ENCODE measurements at regions not wholly inside any gene's neighbourhood (a gene's known extent, or its start where the extent isn't known, plus 50 kb on each side); places are given as distances from the start of the nearest gene placed in this dataset.

DNA sequence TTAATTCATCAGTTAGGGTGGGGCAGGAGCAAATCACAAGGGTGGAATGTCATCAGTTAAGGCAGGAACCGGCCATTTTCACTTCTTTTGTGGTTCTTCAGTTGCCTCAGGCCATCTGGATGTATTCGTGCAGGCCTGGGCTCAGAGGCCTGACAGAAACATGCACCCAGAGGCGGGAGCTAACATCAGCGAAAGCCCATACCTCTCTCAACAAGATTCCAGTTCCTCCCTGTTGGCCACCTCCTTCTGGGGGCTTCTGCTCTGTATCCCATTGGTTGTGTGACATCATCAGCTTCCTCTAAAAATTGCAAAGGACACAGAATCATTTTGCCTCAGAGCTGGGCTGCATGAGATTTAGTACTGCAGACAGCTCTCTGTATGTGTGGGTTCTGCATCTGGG lies 134.3 kb downstream of the ZNF664 start:
- H3K9me3 ChIP-seq: no peaks in the 10 kb centered on the region
- no peak for DNase-seq
- no peaks in the 10 kb centered on the region for H3K27me3 ChIP-seq (ENCODE audit: low read depth)
- intact Hi-C loops (cut with DNase I): no loop called here
- no peak overlapping the region for H3K27ac ChIP-seq
- H3K36me3 ChIP-seq: no peaks in the 10 kb centered on the region
- TF ChIP-seq, protein P1, sequence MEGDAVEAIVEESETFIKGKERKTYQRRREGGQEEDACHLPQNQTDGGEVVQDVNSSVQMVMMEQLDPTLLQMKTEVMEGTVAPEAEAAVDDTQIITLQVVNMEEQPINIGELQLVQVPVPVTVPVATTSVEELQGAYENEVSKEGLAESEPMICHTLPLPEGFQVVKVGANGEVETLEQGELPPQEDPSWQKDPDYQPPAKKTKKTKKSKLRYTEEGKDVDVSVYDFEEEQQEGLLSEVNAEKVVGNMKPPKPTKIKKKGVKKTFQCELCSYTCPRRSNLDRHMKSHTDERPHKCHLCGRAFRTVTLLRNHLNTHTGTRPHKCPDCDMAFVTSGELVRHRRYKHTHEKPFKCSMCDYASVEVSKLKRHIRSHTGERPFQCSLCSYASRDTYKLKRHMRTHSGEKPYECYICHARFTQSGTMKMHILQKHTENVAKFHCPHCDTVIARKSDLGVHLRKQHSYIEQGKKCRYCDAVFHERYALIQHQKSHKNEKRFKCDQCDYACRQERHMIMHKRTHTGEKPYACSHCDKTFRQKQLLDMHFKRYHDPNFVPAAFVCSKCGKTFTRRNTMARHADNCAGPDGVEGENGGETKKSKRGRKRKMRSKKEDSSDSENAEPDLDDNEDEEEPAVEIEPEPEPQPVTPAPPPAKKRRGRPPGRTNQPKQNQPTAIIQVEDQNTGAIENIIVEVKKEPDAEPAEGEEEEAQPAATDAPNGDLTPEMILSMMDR (IDR thresholded peaks at IDR 0.05): no peak
- ATAC-seq: no peak
- no peaks in the 10 kb centered on the region for H3K4me1 ChIP-seq
- H3K4me3 ChIP-seq: no peak overlapping the region

DNA sequence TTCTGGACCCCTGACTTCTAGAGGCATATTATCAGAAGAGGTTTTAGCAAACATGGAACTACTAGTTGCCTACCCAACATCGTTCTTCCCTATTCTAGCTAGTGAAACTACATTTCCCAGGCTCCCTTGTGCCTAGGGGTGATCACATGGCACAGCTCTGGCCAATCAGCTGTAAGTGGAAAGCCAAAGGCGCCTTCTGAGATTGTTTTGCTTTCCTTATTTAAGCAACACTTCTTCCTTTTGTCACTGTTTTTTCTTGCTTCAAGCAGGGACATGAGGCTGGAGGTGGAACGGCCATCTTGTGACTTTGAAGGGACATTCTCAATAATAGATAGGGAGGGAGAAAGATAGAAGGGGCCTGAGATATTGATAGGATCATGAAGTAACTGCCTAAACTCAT lies 136.7 kb downstream of the ZNF664 start:
- no peaks in the 10 kb centered on the region for H3K36me3 ChIP-seq
- intact Hi-C loops (cut with DNase I): no loop called here
- TF ChIP-seq, protein P1 (IDR thresholded peaks at IDR 0.05): no peak

DNA sequence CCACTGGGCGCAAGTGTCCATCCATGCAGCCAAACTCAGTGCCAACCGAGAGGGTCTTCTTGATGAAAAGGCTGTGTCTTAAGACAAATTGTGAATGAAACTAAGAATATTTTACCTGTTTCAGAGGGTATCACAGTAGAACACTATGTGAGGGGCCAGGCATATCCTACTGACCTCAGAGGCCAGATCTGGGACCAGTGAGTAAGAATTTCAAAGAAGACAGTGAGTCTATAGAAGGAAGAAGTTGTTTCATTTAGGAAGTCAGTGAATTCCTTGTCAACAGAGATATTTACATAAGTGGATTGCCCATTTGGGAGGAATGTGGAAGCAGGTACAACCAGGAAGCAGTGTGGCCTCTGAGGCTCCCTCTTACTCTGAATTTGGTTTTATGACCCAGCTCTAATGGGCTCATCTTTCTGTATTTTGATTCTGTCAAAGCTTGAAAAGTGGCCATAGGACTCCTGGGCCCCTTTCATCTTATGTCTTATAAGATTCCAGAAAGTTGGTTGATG lies 137.4 kb downstream of the ZNF664 start:
- intact Hi-C loops (cut with DNase I): no loop called here
- ATAC-seq (no peak), DNase-seq (no peak)
- H3K9me3 ChIP-seq: no peaks in the 10 kb centered on the region
- TF ChIP-seq, protein P1 (IDR thresholded peaks at IDR 0.05): no peak
- H3K4me3 ChIP-seq: no peak overlapping the region
- no peaks in the 10 kb centered on the region for H3K4me1 ChIP-seq
- no peaks in the 10 kb centered on the region for H3K36me3 ChIP-seq
- H3K27me3 ChIP-seq (ENCODE audit: low read depth): no peaks in the 10 kb centered on the region
- H3K27ac ChIP-seq: no peak overlapping the region

More for the DNA sequence above, 136.7 kb downstream of the ZNF664 start:
- DNase-seq (no peak), ATAC-seq (no peak)
- no peaks in the 10 kb centered on the region for H3K9me3 ChIP-seq
- H3K27me3 ChIP-seq (ENCODE audit: low read depth): no peaks in the 10 kb centered on the region
- H3K4me3 ChIP-seq: no peak overlapping the region
- no peak overlapping the region for H3K27ac ChIP-seq
- H3K4me1 ChIP-seq: no peaks in the 10 kb centered on the region

DNA sequence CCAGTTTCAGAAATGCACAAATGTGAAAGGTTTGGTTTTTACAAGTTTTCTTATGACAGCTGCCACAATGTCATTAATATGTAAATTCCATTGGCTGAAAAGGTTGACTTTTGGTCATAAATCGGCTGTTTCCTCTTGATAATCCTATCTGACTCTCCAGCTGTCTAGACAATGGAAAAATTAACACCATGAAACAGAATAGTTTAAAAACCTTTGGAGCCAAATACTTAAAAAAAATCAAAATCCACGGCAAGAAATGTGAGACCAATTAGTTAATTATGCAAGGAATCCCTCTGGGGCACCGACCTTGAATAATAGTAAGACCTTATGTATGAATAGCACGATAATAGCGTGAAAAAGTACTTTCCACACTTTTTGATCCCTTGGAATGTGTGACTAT lies 138.0 kb downstream of the ZNF664 start:
- Histone ChIP-seq H3K27ac (no peak overlapping the region), H3K4me1 (no peaks in the 10 kb centered on the region), H3K27me3 (ENCODE audit: low read depth) (no peaks in the 10 kb centered on the region), H3K36me3 (no peaks in the 10 kb centered on the region), H3K4me3 (no peak overlapping the region), H3K9me3 (no peaks in the 10 kb centered on the region)
- ATAC-seq: no peak
- DNase-seq: no peak
- intact Hi-C loops (cut with DNase I): no loop called here
- TF ChIP-seq, protein P1 (IDR thresholded peaks at IDR 0.05): no peak

DNA sequence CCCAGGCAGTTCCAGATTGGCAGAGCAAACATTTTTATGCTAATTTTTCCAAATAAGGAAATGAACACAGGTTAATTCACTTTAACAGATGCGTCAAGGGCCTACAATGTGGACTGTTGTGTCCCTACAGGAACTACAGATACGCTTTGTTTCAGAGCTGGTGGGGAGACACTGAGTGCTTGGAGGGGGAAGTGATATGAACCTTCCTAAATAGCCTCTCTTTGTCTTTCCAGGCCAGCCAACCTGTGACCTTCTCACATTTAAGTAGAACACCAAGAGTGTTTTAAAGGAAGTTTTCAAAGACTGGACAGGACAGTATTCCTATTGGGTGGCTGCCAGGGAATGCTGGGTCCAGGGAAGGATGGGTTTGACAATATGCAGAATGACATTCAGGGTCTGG lies 141.3 kb downstream of the ZNF664 start:
- Histone ChIP-seq H3K27me3 (ENCODE audit: low read depth) (no peaks in the 10 kb centered on the region), H3K27ac (no peak overlapping the region), H3K36me3 (no peaks in the 10 kb centered on the region), H3K4me3 (no peak overlapping the region), H3K4me1 (no peaks in the 10 kb centered on the region), H3K9me3 (no peaks in the 10 kb centered on the region)
- DNase-seq (no peak), ATAC-seq (no peak)
- intact Hi-C loops (cut with DNase I): no loop called here
- TF ChIP-seq, protein P1 (IDR thresholded peaks at IDR 0.05): no peak

DNA sequence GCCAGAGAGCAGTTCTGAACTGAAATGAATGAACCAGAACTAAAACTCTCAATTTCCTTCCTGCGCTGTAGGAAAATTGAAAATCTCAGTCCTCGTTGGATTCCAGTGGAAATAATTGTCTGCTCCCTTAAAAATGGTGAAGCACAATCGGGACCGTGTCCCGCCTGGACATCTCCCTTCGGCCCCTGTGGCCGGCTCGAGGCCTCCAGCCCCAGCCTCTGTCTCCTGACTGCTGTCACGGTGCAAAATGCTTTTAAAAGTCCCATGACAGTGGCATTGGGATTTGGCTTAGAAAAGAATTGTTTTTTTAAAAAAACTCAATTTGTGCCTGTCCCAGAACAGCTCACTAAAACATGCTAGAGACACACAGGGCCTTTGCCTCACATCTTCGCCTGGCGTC lies 142.5 kb downstream of the ZNF664 start:
- TF ChIP-seq, protein P1 (IDR thresholded peaks at IDR 0.05): no peak
- no peaks in the 10 kb centered on the region for H3K4me1 ChIP-seq
- H3K9me3 ChIP-seq: no peaks in the 10 kb centered on the region
- H3K36me3 ChIP-seq: no peaks in the 10 kb centered on the region
- H3K4me3 ChIP-seq: no peak overlapping the region
- no peak for DNase-seq
- intact Hi-C loops (cut with DNase I): no loop called here
- H3K27me3 ChIP-seq (ENCODE audit: low read depth): no peaks in the 10 kb centered on the region
- no peak overlapping the region for H3K27ac ChIP-seq
- no peak for ATAC-seq

Data from lower lobe of right lung (tissue), 2 donors.